ENCODE measurements at regions not wholly inside any gene's neighbourhood (a gene's known extent, or its start where the extent isn't known, plus 50 kb on each side); places are given as distances from the start of the nearest gene placed in this dataset.

DNA sequence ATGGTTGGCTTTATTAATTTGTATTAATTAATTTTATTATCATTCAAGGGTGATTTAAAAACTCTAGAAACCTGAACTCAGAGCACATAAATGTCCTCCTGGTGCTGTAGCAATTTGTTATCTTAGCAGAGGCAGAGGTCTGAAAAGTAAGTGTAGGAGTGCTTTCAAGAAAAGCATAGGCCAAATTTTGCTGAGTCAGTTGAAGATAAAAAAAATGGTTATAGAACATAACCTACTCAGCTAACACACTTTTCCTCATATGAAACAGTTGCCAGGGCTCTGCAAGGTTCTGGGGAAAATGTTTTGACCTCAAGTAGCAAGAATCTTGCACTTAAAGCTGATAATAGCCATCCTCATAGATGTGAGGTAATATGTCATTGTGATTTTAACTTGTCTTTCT, 53.5 kb upstream of the CHODL start:
- no peak for DNase-seq (ENCODE audit: low spot score)

DNA sequence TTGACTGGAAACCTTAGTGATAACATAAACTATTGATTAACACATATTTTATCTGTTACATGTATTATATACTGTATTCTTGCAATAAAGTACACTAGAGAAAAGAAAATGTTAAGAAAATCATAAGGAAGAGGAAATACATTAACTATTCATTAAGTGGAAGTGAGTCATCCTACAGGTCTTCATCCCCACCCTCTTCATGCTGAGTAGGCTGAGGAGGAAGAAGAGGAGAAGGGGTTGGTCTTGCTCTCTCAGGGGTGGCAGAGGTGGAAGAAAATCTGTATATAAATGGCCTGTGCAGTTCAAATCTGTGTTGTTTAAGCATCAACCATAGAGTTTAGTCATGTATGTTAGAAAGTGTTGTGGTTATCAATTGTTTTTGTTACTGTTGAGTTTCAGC, 66.1 kb upstream of the CHODL start:
- no peak for DNase-seq (ENCODE audit: low spot score)

DNA sequence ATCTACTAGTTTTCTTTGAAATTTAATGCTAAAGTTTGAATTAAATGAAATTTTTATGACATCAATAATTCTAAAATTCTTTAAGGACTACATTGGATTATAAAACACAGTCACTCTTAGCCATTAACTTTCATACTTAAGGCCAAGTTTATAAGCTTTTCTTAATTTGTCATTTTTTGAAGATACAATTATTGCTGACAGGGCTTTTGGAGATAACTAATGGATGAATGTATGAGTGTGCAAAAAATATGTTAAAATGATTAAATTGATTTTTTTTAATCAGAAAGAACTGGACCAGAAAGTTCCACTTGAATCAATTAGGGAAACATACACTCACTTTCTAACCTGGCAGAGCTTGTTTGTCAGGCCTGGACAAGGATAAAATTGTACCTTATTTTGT, 70.3 kb upstream of the CHODL start:
- no peak for DNase-seq (ENCODE audit: low spot score)

DNA sequence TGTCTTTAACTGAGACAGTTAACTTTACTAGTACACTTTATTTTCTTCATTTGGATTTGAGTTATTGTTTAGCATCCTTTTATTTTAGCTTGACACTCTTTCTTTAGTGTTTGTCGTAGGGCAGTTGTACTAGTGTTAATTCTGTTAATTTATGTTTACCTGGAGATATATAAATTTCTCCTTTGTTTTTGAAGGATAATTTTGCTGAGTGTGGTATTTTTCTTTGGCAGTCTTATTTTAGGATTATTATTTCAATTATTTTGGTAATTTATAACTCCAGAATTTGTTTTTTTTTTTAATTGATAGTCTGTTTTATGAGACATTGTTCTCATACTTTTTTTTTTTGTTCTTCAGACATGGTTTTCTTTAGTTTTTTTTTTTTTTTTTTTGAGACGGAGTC, 73.8 kb upstream of the CHODL start:
- no peak for DNase-seq (ENCODE audit: low spot score)

DNA sequence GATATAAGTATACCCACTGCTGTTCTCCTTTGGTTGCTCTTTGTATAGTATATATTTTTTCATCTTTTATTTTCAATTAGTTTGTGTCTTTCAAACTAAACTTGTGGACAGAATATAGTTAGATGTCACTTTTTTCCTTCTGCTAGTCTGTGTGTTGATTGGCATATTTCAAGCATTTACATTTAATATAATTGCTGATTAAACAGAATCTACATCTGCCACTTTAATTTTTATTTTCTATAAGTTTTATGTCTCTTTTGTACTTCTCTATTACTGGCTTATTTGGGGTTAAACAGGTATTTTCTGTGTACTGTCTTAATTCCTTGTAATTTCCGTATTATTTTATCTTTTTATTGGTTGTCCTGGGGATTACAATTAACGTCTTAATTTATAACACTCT, 74.4 kb upstream of the CHODL start:
- DNase-seq (ENCODE audit: low spot score): no peak

DNA sequence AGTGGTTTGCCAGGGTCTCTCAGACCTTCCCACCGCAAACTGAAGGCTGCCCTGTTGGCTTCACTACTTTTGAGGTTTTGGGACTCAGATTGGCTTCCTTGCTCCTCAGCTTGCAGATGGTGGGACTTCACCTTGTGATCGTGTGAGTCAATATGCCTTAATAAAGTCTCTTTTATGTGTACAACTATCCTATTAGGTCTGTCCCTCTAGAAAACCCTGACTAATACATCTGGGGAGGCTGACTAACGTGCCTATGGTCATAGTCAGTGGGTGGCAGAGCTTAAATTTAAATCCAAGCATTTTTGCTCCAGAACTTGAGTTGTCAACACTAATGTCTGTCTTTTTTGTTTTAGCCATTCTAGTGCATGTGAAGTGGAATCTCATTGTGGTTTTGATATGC, 76.5 kb upstream of the CHODL start:
- no peak for DNase-seq (ENCODE audit: low spot score)

DNA sequence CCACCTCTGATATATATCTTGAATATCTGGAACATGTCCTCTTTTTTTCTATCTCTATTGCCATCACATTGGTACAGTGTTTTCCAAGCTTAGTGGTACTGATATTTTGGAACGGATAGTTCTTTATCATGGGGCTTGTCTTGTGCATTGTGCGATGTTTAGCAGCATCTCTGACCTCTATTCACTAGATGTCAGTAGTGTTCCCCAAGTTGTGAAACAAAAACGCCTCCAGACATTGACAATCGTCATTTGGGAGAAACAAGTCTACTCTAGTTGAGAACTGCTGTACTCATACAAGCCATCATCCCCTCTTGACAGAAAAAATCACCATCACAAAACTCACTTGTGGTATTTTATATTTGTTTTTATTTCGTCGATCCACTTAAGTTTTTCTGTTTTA, 79.7 kb upstream of the CHODL start:
- DNase-seq (ENCODE audit: low spot score): no peak

DNA sequence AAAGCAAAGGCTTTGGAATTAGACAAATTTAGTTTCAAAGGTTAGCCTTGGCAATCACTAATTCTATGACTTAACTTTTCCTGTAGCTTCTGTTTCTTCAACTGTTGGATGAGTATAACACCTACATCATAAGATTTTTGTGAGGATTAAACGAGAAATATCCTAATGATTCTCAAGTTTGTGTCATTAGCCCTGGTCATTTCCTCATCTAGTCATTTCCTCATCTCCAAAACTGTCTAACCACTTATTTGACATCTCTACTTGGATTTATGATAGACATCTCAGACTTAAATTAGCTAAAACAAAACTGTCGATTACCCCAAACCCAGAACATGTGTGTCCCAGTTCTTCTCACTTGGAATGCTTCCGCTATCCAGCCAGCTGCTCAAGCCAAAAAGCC, 80.2 kb upstream of the CHODL start:
- no peak for DNase-seq (ENCODE audit: low spot score)

DNA sequence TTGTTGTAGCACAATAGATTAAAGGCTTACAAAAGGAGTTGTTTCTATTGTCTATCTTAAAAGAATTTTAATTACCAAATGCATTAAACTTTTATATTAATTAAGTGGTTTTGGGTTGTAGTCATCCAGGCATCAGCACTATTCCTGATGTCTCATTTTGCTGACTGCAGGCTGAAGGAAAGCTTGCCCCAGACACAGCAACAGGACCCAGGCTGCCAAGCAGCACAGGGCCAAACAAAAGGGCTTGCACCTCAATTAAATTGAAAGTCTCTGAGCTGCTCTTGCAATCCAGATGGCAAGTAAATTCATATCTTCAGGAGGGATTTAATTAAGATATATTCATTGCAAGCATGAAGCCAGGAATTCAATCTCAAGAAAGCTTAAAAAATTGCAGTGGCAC, 80.7 kb upstream of the CHODL start:
- DNase-seq (ENCODE audit: low spot score): peak; percentile 82

DNA sequence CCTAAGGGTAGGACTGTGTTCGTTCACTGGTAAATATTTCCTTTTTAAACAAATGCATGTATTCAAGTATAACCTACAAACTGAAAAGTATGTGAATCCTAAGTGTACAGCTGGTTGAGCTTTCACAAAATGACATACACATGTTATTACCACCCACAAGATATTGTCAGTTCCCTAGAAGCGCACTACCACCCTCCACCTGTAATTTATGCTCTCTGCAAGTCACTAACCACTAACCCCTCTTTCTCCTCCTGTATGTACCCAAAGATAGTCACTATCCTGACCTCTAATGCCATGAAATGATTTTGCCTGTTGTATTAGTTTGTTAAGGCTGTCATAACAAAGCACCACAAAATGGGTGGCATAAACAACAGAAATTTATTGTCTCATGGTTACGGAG, 82.8 kb upstream of the CHODL start:
- DNase-seq (ENCODE audit: low spot score): no peak

DNA sequence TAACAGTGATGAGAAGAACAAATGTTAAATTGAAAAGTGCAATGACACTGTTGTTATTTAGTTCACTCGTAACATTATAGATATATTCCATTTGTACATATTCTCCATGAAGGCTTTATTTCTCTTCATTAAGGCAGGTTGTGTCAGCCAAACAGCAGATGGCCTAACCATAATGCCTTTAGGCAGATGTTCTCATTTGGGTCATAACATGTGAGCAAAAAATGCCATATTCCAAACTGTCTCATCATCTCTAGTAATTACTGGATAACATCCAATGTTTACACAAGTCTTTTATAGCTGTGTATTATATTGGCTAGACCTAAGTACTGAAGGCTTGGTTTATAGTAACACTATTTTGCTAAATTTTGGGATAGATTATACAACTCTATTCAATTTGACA, 87.2 kb upstream of the CHODL start:
- peak; percentile 40 for DNase-seq (ENCODE audit: low spot score)

DNA sequence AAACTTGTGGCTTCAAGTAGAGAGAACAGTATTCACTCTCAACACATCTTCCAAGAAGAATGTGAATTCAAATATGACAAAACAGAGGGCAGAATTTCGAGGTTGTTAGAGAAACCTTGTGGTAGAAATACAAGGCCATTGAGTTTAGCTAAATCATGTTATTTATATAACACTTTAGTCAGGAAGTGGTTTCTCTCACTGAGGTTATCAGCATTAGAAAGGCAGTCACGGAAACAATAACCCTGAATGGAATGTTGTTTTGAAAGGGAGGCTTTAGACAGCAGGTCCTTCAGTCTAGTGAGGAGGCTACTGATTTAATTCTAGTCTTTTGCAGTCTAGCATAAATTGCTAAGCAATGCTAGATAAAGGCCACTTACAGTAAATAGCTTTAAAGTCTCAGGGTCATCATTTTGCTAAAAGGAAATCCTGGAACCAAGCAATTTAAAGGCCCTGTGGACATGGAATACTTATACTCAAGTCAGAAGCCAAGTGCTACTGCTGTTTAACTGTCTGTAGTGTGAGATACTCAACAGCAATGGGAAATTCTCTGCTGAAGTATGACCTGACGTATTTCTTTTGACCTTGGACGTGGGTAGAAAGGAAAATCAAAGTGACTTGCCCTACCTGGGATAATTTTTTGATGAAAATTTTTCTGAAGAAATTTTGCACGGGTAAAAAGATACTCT, 89.0 kb upstream of the CHODL start:
- DNase-seq (ENCODE audit: low spot score): no peak

DNA sequence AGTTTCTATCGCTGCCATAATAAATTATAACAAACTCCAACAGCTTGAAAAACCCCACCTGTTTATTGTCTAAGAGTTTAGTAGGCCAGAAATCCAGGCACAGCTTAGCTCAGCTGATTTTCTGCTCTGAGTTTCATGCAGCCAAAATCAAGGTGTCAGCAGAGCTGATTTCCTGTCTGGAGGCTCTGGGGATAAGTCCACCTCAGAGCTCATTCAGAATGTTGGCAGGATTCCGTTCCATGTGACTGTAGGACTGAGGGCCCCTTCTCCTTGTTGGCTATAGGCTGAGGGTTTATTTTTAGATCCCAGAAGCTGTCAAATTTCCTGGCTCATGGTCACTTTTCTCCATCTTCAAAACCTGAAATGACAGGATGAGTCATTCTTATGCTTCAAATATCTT, 91.6 kb upstream of the CHODL start:
- DNase-seq (ENCODE audit: low spot score): no peak

DNA sequence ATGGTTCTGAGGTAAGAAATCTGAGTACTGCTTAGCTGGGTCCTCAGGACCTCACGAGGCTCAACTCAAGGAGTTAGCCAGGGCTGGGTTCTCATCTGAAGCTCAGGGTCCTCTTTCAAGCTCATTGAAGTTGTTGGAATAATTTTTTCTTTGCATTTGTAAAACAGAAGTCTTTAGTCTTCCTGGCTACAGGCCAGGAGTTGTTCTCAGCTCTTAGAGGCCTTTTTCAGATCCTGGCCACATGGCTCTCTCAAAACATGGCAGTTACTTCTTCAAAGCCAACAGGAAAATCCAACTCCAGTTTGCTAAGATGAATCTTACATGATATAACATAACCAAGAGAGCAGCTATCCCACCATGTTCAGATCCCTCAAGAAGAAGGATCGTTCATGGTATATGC, 92.3 kb upstream of the CHODL start:
- no peak for DNase-seq (ENCODE audit: low spot score)

DNA sequence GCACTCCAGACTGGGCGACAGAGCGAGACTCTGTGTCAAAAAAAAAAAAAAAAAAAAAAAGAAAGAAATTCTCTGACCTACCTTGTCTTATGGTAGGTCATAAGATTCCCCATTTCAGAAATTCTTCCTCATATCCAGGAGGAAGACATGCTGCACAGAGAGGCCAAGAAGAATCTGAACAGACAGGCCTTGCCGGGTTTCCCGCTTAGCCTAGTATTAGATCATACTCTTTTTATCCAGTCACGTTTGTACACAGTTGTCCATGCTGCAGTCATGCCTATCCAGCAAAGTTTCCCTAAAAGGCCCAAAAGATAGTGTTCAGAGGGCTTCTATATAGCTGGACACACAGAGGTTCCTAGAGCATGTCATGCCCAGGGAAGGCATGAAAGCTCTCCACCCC, 93.6 kb upstream of the CHODL start:
- no peak for DNase-seq (ENCODE audit: low spot score)

DNA sequence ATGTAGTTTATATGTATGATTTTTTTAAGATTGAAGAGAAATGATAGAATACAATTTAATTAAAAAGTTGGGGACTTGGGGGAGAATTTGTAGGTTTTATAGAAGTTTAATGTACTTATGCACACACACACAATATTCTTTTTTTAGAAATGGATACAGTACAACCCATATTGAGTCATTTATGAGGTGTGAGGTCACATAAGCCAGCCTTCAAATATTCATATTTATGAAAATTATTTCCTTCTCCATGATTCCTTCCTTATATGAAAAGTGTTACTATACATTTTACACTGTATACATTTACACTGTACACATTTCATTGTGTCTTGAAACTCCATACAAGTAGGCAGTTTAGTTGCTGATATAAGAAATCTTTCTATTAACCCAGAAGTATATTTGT, 96.2 kb upstream of the CHODL start:
- DNase-seq (ENCODE audit: low spot score): no peak

DNA sequence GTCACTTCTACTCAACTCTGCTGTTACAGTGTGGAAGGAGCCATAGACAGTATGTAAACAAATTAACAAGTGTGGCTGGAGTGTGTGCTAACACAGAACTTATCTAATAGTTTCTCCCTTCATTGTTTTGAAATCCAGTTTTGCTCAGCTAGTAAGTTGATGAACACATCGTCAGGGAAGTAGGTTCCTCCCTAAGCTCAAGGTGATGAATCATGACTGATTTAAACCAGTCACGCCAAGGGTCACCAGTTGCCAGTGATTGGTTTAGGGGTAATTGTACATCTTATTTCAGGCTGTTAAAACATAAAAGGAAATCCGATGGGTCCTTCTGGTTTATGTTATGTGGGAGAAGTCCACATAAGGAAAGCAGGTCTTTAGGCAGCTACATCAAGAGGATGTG, 97.0 kb upstream of the CHODL start:
- DNase-seq (ENCODE audit: low spot score): no peak

DNA sequence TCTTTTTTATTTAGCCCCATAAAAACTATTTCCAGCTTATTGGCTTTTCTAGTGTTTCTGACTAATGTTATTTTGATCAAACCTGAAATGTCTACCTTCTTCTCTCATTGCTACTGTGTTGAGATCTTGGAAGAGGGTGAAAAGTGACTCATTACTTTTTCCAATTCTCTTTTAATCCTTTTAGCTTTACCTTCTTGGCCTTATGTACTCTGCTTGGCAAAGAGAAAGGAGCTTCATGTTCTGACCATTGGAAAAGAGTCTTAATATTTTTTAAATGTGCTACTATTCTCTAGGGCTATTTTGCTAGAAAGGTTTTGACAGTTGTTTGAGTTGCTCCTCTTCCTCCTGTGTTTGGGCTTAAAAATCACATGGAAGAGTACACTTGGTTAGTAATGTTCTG, 97.8 kb upstream of the CHODL start:
- no peak for DNase-seq (ENCODE audit: low spot score)

DNA sequence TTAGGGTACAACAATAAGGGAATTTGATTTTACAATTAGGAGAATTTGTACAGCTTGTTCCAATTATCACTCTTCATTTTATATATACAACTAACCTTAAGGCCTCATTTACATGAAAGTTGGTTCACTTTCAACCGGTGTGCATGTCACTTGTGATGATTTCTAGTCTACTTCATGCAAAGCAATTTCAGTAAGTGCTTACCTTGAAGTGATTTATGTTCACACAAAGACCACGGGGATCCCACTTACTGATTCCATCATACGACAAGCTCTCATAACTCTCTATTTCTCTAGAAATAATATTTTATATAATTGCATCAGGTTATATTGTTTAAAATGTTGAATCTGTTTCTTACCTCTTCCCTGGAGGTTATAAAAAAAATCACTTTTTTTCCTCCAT, 100.3 kb upstream of the CHODL start:
- no peak for DNase-seq (ENCODE audit: low spot score)

DNA sequence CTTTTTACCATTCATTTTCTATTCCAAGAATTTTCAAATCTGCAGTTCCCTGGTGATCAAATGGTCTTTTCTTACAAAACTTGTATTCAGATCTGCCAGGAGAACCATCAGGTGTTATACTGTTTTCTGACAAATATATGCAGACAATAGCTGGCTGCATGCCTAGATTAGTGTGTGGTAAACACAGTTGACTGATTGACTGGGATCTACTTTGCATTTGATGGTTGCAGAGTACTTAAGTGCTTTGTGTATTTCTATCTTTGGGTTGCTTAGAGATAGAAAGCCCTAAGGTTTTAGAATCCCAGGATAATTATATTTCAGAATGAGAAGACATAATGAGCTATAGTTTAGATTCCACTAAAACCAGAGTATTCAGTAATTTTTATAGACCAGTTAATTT, 102.0 kb upstream of the CHODL start:
- DNase-seq (ENCODE audit: low spot score): no peak

DNA sequence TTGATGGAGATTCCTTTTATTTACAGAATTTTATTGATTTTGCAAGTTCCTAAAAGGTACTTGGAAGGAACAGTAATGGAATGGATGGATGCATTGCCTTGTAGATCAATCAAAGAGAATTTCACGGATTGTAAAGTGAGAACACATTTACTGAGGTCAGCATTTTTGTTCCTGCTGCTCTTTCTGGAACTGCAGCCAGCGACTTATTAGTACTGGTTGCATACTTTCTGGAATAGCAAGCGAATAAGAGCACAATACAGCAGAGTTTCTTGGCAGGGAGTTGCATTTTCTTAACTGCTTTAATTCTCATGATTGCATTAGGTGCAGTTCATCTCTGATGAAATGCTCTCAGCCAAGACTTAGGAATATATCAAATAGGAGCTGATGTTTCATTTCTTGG, 106.1 kb upstream of the CHODL start:
- DNase-seq (ENCODE audit: low spot score): no peak

DNA sequence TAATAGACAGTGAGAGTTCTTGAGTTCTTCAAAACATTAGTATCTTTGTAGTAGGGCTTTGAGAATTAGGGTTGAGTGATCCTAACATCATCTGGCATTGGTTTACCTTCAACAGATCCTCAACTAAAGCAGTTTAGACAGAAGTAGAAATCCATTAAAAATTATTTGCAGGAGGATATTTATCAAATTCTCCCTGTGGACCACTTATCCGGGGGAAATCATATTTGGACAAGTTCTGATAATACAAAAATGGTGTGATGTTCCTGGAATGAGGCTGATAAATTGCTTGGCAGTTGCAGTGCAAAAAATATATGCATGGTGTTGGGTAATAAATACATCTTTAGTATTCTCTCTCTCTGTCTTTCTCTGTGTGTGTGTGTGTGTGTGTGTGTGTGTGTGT, 115.1 kb upstream of the CHODL start:
- DNase-seq (ENCODE audit: low spot score): no peak

DNA sequence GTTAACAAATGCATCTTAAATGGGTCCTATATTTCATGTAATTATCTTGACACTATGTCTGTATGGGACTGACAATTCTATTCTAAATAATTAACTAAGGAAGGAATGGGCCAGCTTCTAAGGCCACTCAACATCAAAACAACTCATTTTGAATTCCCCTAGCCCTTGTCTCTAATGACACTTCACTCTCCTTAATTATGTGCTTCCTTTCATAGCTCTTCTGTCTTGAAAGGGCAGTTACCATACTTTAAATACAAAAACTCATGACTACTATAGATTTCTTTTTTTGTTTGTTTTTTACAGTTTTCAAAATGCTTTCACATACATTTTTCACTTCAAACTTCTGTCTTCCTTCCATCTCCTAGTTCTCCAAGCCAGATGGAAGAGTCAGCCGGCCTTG, 126.1 kb upstream of the CHODL start:
- no peak for DNase-seq (ENCODE audit: low spot score)

DNA sequence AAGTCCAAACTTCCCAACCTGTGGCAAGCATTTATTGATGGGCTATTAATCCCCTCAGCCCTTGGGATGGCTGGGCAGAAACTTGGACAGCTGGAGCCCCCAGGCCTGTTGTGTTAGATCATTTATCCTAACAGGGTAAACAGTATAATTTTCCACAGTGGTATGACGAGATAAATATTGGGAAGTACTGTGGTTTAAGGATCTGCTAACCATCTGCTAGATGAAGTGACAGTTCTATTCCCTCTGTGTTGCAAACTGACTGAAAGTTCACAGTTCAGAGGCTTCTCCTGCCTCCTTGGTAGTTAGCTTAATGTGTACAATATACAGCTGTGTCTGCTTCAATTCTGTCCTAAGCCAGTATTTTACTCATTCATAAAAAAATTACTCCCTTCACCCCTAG, 127.5 kb upstream of the CHODL start:
- no peak for DNase-seq (ENCODE audit: low spot score)

DNA sequence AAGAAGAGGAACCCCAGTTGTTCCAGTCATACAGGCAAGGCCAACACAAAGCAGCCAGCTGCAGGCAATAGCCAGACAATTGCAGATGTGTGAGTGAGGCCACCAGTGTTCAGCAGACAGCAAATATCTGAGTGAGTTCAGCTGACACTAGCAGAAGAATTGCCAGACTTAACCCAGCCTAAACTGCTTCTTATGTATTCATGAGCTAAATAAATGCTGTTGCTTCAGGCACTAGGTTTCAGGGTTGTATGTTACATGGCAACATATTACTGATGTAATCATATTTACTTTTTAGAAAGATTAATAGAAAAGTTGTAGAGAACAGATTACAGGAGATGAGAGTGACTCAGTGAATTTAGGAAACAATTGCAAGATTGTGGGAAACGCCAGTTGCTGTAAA, 129.8 kb upstream of the CHODL start:
- DNase-seq (ENCODE audit: low spot score): no peak

All from D341Med (cell line).